Lower lobe of right lung (tissue), 2 donors: ENCODE measurements at regions not wholly inside any gene's neighbourhood (a gene's known extent, or its start where the extent isn't known, plus 50 kb on each side); places are given as distances from the start of the nearest gene placed in this dataset.

Experiments used
- ATAC-seq, 2 donors: fragments of 200-7000 bp; cut with Tn5 transposase; one replicate each; pipeline ENCODE4 v1.9.1; 2020 to 2022; ENCODE audit warnings: mild to moderate bottlenecking in 2 of 2, moderate library complexity in 2 of 2
- DNase-seq: peaks from one replicate; pipeline ENCODE4 v3.0.0-alpha.2; 2020
- H3K27ac ChIP-seq: fragments of 200-600 bp; one replicate; pipeline ENCODE4 v1.8.0; 2022
- H3K27me3 ChIP-seq: fragments of 200-600 bp; one replicate; pipeline ENCODE4 v1.8.0; 2022; ENCODE audit warnings: low read depth
- H3K36me3 ChIP-seq: fragments of 200-600 bp; one replicate; pipeline ENCODE4 v1.8.0; 2022; ENCODE audit warnings: mild to moderate bottlenecking
- H3K4me1 ChIP-seq: fragments of 200-600 bp; one replicate; pipeline ENCODE4 v1.8.0; 2022
- H3K4me3 ChIP-seq: fragments of 200-600 bp; one replicate; pipeline ENCODE4 v1.8.0; 2022; ENCODE audit warnings: mild to moderate bottlenecking
- H3K9me3 ChIP-seq: fragments of 200-600 bp; one replicate; pipeline ENCODE4 v1.8.0; 2022
- intact Hi-C: fragments of 100-400 bp; cut with DNase I; formaldehyde crosslinking; loops from one replicate; pipeline ENCODE4 v1.11.0; 2022
- TF ChIP-seq, protein P1 (sequence below): fragments of 200-600 bp; IDR thresholded peaks from one replicate; pipeline ENCODE4 v1.8.0; 2022; ENCODE audit warnings: antibody characterized with exemption, mild to moderate bottlenecking
- donor health status: DM: no; HTN: yes; CAD: no; lungs with severe emphysema.

DNA sequence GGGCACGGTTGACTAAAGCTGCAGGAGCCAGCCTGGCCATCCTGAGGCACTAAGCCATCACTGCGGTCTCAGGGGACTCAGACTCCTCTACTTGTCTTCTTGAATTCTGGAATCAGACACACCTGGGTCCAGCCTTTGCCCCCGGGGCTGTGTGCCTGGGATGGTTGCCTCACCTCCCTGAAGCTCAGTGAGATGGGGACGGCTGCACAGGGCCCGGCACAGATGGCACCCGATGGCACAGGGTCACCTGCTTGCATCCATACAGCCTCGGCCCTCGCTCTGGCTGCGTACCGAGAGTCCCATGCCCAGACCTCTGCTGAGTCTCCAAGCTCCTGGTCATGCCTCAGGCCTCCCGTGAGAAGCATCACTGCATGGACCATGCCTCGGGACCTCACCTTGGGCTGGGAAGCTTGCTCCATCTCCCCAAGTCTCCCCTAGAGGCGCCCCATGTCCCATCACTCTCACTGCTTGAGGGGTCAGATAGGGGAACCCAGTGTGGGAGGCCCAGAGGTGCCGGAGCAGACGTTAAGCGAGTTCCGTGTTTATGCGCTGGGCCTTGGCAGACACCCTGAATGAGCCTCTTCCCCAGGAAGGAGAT is 316.3 kb downstream of the SEC14L1 start:
- TF ChIP-seq, protein P1, sequence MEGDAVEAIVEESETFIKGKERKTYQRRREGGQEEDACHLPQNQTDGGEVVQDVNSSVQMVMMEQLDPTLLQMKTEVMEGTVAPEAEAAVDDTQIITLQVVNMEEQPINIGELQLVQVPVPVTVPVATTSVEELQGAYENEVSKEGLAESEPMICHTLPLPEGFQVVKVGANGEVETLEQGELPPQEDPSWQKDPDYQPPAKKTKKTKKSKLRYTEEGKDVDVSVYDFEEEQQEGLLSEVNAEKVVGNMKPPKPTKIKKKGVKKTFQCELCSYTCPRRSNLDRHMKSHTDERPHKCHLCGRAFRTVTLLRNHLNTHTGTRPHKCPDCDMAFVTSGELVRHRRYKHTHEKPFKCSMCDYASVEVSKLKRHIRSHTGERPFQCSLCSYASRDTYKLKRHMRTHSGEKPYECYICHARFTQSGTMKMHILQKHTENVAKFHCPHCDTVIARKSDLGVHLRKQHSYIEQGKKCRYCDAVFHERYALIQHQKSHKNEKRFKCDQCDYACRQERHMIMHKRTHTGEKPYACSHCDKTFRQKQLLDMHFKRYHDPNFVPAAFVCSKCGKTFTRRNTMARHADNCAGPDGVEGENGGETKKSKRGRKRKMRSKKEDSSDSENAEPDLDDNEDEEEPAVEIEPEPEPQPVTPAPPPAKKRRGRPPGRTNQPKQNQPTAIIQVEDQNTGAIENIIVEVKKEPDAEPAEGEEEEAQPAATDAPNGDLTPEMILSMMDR = no peak
- Histone ChIP-seq H3K9me3 (no peaks in the 10 kb centered on the region), H3K27me3 (no peaks in the 10 kb centered on the region), H3K4me3 (peak overlapping the region; percentile 38), H3K27ac (peak overlapping the region; percentile 46), H3K36me3 (no peaks in the 10 kb centered on the region), H3K4me1 (peaks cover 87% of the 10 kb centered on the region)
- intact Hi-C loops = no loop called here
- no peak for DNase-seq
- peak in 1 of 2 donors; percentile 3 for ATAC-seq

DNA sequence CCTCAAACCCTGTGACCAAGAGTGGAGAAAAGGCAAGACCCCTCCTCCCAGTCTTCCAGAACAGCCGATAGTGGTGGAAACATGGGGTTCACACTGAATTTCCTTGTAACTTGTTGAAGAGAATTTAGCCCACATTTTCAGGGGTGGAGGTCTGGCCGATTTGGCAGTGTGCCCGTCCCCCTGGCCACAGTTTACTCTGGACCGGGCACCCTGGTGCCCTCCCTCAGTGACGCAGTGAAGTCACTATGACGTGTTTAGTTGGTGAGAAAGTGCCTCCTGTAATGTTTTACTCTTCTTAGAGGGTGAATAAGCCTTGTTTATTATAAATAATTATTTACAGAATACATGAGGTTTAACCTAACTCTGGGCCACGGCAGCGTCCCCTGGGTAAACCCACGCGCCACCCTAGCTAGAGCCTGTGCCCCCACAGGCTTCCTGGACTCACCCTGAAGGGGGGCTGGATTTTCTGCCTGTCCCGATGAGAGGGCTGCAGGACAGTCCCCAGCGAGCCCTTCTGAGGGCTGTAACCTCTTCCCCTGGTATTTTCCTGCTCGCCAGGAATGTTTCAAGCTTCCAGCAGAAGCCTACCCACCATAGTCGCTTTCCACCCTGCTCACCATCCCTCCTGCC is 316.9 kb downstream of the SEC14L1 start:
- Histone ChIP-seq H3K36me3 (no peaks in the 10 kb centered on the region), H3K9me3 (no peaks in the 10 kb centered on the region), H3K4me3 (peak overlapping the region; percentile 14), H3K4me1 (peaks cover 87% of the 10 kb centered on the region), H3K27ac (peak overlapping the region; percentile 46), H3K27me3 (no peaks in the 10 kb centered on the region)
- DNase-seq (no peak), ATAC-seq (no peak)
- intact Hi-C loops = no loop called here
- TF ChIP-seq, protein P1 = no peak

DNA sequence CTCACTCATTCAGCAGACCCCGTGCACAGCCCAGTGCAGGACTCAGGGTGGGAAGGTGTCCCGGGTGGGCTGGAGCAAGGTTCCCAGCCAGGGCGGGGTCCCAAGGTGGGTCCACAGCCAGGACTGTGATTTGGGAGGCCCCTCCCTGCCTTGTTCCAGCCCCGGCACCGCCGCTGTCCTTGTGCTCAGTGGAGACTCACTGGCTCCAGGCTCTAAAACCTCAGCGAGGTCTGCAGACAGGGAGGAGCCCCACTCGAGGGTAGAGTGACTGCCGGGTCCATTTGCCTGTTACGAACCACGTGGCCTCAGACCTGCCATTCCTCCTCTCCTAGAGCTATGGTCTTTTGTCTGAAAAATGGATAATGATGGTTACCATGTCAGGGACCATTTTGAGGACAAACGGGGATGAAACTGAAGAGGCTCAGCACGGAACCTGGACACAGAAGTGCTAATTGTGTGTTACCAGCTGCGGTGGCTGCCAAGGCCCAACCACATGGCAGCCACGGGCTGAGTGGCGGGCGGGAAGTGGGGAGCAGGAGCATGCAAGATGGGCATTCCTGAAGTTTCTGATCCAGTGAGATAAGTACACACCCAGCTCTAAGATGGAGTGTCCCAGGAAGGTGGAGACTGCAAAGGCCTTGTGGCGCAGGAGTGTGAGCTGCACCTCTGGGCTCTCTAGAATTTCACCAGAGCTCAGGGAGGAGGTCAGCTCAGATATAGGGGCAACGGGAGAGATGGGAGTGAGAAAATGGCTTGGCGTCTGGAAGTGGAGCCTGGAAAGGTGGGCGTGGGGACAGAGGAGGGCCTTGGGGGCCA is 317.6 kb downstream of the SEC14L1 start:
- Histone ChIP-seq H3K27ac (peak overlapping the region; percentile 46), H3K4me1 (peaks cover 87% of the 10 kb centered on the region)

DNA sequence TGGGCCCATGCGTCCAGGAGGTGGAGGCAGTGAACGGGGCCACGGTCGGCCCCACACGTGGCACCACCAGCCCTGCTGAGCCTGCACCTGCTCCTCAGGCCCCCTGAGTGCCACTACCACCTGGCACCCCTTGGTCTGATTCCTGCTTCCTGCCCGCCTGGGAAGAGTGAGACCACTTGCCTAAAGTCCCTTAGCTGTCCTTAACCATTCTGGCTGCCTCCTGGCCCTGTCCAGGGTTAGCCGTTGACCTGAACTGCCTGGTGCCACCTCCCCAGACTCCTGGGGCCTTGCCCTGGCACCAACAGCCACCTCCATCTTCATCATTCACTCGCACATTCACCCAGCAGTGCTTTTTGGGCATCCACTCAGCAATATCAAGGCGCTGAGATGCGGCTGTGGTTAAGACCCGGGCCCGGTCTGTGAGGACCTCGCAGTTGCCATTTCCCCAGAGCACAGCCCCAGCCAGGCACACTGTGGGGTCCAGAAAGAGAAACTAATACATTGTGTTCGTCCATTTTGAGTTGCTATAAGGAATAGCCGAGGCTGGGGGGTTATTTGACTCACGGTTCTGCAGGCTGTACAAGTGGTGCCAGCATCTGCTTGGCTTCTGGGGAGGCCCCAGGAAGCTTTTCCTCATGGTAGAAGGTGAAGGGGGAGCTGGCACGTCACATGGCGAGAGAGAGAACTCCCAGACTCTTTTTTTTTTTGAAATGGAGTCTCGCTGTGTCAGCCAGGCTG is 318.4 kb downstream of the SEC14L1 start:
- TF ChIP-seq, protein P1 = no peak
- peaks cover 87% of the 10 kb centered on the region for H3K4me1 ChIP-seq
- ATAC-seq (no peak), DNase-seq (no peak)
- H3K27me3 ChIP-seq = no peaks in the 10 kb centered on the region
- no peaks in the 10 kb centered on the region for H3K36me3 ChIP-seq
- intact Hi-C loops = no loop called here
- no peak overlapping the region for H3K4me3 ChIP-seq
- no peaks in the 10 kb centered on the region for H3K9me3 ChIP-seq
- peak overlapping the region; percentile 36 for H3K27ac ChIP-seq

More for the DNA sequence above, 317.6 kb downstream of the SEC14L1 start:
- intact Hi-C loops = no loop called here
- no peaks in the 10 kb centered on the region for H3K27me3 ChIP-seq
- no peaks in the 10 kb centered on the region for H3K9me3 ChIP-seq
- peak overlapping the region; percentile 14 for H3K4me3 ChIP-seq
- DNase-seq (no peak), ATAC-seq (no peak)
- H3K36me3 ChIP-seq = no peaks in the 10 kb centered on the region
- TF ChIP-seq, protein P1 = no peak

DNA sequence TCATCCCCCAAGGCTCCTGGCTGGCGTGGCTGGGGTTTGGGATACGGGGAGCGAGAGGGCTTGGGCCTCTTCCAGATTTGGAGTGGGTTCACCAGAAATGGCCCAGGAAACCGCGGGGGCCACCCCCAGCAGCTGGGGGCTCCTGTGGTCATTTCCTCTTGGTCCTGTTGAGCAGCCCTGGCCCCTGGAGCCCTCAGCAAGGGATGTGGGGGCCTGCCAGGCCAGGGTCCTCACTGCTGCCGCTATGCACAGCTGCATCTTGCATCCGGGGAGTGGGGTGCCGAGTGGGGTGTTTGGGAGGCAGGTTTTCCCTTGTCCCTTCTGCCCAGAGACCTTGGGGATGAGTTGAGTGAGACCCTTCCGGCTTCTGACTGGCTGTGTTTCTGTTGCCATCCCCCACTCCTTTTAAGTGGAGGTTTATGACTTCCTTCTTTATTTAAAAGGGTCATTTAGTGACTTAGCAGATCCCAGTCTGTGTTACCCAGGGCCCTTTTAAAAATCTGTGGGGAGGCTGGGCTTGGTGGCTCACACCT is 319.8 kb downstream of the SEC14L1 start:
- Histone ChIP-seq H3K4me1 (peaks cover 87% of the 10 kb centered on the region), H3K9me3 (no peaks in the 10 kb centered on the region), H3K36me3 (no peaks in the 10 kb centered on the region), H3K27ac (peak overlapping the region; percentile 62), H3K27me3 (no peaks in the 10 kb centered on the region), H3K4me3 (peak overlapping the region; percentile 6)
- DNase-seq (no peak), ATAC-seq (no peak)
- intact Hi-C loops = no loop called here
- TF ChIP-seq, protein P1 = no peak
